GM12878 (cell line): ENCODE measurements at regions not wholly inside any gene's neighbourhood (a gene's known extent, or its start where the extent isn't known, plus 50 kb on each side); places are given as distances from the start of the nearest gene placed in this dataset.

Experiments used
- POLR2A ChIP-seq: IDR thresholded peaks from 2 replicates; pipeline ENCODE4 v1.6.1; 2011; ENCODE audit warnings: low read depth, mild to moderate bottlenecking, low read length
- SUPT20H ChIP-seq: IDR thresholded peaks from 2 replicates; pipeline ENCODE4 v1.6.1; 2011; ENCODE audit warnings: low read depth, mild to moderate bottlenecking, low read length, moderate library complexity, borderline replicate concordance; ENCODE audit not compliant: control insufficient read depth
- TARDBP ChIP-seq: IDR thresholded peaks from 2 replicates; pipeline ENCODE4 v1.6.1; 2016; ENCODE audit warnings: borderline replicate concordance
- ZBTB40 ChIP-seq: fragments of 450-650 bp; IDR thresholded peaks from 2 replicates; pipeline ENCODE4 v1.6.1; 2016; ENCODE audit warnings: mild to moderate bottlenecking, moderate library complexity, borderline replicate concordance
- ZNF217 ChIP-seq: fragments of 450-650 bp; IDR thresholded peaks from 2 replicates; pipeline ENCODE4 v1.6.1; 2017; ENCODE audit warnings: antibody characterized with exemption, mild to moderate bottlenecking
- ZNF24 ChIP-seq: fragments of 450-650 bp; IDR thresholded peaks from 2 replicates; pipeline ENCODE4 v1.6.1; 2017; ENCODE audit warnings: antibody characterized with exemption, mild to moderate bottlenecking

- TF ChIP-seq SUPT20H (no peak), ZNF24 (no peak), POLR2A (no peak), TARDBP (no peak), ZBTB40 (no peak), ZNF217 (no peak)
Measured at GRCh38 chr5:61246768-61247307, 84.6 kb upstream of the SMIM15 start.
